Spleen (tissue), 7 donors: ENCODE measurements at regions not wholly inside any gene's neighbourhood (a gene's known extent, or its start where the extent isn't known, plus 50 kb on each side); places are given as distances from the start of the nearest gene placed in this dataset.

ENCODE experiments used
- POLR2A ChIP-seq, 3 donors: fragments of 450-650 bp; IDR thresholded peaks; one replicate each; pipeline ENCODE4 v1.5.1; 2017; ENCODE audit warnings: antibody characterized with exemption in 3 of 3, mild to moderate bottlenecking in 1 of 3
- POLR2AphosphoS5 ChIP-seq, 3 donors: sonication (generic); formaldehyde crosslinking; IDR thresholded peaks; one replicate each; pipeline ENCODE4 v1.5.1; 2017; ENCODE audit warnings: antibody characterized with exemption in 3 of 3
- TF ChIP-seq, protein P1 (sequence below), 11 experiments: fragments of 200-600 bp in 7 of 11; fragments of 450-650 bp in 4 of 11; sonication (generic) in 4 of 11; IDR thresholded peaks in 8 of 11; conservative IDR thresholded peaks in 3 of 11; 1 replicate in 7 of 11; 2 replicates in 4 of 11; pipeline versions ENCODE4 v1.4.0 to v1.8.0; 2016 to 2021; ENCODE audit warnings: antibody characterized with exemption in 11 of 11, inconsistent platforms in 4 of 11, mild to moderate bottlenecking in 1 of 11
- donor health status: DM: no; HTN: no; CAD: no; lungs with moderate emphysema.
- donor health status: DM: no; HTN: no; CAD: no.
- donor health status: DM: no; HTN: no; CAD: no.

DNA sequence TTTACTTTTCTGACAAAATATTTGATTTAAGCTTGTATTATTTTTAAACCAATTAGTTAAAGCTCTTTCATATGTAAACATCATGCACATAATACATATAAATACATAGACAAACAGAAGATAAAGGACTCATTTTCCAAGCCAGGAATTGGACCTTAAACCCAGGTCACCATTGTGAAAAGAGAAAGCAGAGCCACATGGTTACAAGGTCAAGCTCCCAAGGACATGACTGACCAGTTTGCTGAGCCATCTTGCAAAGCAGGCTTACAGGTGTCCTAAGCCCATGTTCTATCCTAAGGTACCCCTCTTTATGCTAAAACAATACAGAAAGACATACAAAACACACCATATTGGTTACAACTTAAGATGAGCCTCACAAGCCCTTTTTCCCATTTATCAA, 50.5 kb upstream of the DNAJC19 start:
- TF ChIP-seq, protein P1, sequence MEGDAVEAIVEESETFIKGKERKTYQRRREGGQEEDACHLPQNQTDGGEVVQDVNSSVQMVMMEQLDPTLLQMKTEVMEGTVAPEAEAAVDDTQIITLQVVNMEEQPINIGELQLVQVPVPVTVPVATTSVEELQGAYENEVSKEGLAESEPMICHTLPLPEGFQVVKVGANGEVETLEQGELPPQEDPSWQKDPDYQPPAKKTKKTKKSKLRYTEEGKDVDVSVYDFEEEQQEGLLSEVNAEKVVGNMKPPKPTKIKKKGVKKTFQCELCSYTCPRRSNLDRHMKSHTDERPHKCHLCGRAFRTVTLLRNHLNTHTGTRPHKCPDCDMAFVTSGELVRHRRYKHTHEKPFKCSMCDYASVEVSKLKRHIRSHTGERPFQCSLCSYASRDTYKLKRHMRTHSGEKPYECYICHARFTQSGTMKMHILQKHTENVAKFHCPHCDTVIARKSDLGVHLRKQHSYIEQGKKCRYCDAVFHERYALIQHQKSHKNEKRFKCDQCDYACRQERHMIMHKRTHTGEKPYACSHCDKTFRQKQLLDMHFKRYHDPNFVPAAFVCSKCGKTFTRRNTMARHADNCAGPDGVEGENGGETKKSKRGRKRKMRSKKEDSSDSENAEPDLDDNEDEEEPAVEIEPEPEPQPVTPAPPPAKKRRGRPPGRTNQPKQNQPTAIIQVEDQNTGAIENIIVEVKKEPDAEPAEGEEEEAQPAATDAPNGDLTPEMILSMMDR (IDR thresholded peaks at IDR 0.05 in 8 of 11, conservative IDR thresholded peaks at IDR 0.05 in 3 of 11): no peak
- TF ChIP-seq POLR2A (IDR thresholded peaks at IDR 0.05) (no peak), POLR2AphosphoS5 (IDR thresholded peaks at IDR 0.05) (no peak)
